H9 (cell line): ENCODE measurements at regions not wholly inside any gene's neighbourhood (a gene's known extent, or its start where the extent isn't known, plus 50 kb on each side); places are given as distances from the start of the nearest gene placed in this dataset.

ENCODE experiments used
- DNase-seq: peaks from one replicate; pipeline ENCODE4 v3.0.0-alpha.2; 2017
- H2AFZ ChIP-seq: one replicate; pipeline ENCODE4 v1.6.1; 2013; ENCODE audit warnings: mild to moderate bottlenecking, low read length, control low read depth, moderate library complexity
- H2AK5ac ChIP-seq: 2 replicates; pipeline ENCODE4 v1.6.1; 2013; ENCODE audit warnings: low read length, control low read depth, mixed read lengths; ENCODE audit not compliant: insufficient read length
- H2BK120ac ChIP-seq: one replicate; pipeline ENCODE4 v1.6.1; 2013; ENCODE audit warnings: low read depth, mild to moderate bottlenecking, low read length, control low read depth, inconsistent platforms; ENCODE audit not compliant: poor library complexity, severe bottlenecking
- H2BK12ac ChIP-seq: 2 replicates; pipeline ENCODE4 v1.6.1; 2013; ENCODE audit warnings: low read length, control low read depth, mixed read lengths, low read depth; ENCODE audit not compliant: insufficient read length
- H2BK15ac ChIP-seq: 2 replicates; pipeline ENCODE4 v1.6.1; 2013; ENCODE audit warnings: low read depth, low read length, control low read depth
- H2BK20ac ChIP-seq: one replicate; pipeline ENCODE4 v1.6.1; 2013; ENCODE audit warnings: low read depth, mild to moderate bottlenecking, low read length, control low read depth, inconsistent platforms; ENCODE audit not compliant: poor library complexity, severe bottlenecking
- H2BK5ac ChIP-seq: 2 replicates; pipeline ENCODE4 v1.6.1; 2013; ENCODE audit warnings: low read length, control low read depth, mixed read lengths; ENCODE audit not compliant: insufficient read length
- H3K14ac ChIP-seq: 2 replicates; pipeline ENCODE4 v1.6.1; 2013; ENCODE audit warnings: low read length, control low read depth; ENCODE audit not compliant: insufficient read depth
- H3K18ac ChIP-seq: 2 replicates; pipeline ENCODE4 v1.6.1; 2013; ENCODE audit warnings: low read depth, mild to moderate bottlenecking, mixed read lengths, low read length, control low read depth; ENCODE audit not compliant: insufficient read length
- H3K23ac ChIP-seq: 2 replicates; pipeline ENCODE4 v1.6.1; 2013; ENCODE audit warnings: low read length, control low read depth, mixed read lengths, low read depth; ENCODE audit not compliant: insufficient read length
- H3K23me2 ChIP-seq: 2 replicates; pipeline ENCODE4 v1.6.1; 2013; ENCODE audit warnings: low read depth, mild to moderate bottlenecking, mixed read lengths, low read length, control low read depth; ENCODE audit not compliant: insufficient read length, poor library complexity, severe bottlenecking
- H3K27ac ChIP-seq: 2 replicates; pipeline ENCODE4 v1.5.1; 2013; ENCODE audit warnings: low read length, control low read depth, mixed read lengths, low read depth; ENCODE audit not compliant: insufficient read length
- H3K27me3 ChIP-seq: 2 replicates; pipeline ENCODE4 v1.6.1; 2013; ENCODE audit warnings: low read length, control low read depth, inconsistent platforms; ENCODE audit not compliant: insufficient read depth
- H3K4ac ChIP-seq: 2 replicates; pipeline ENCODE4 v1.6.1; 2013; ENCODE audit warnings: low read depth, mild to moderate bottlenecking, control low read depth, inconsistent platforms, low read length, moderate library complexity
- H3K4me1 ChIP-seq: 2 replicates; pipeline ENCODE4 v1.6.1; 2013; ENCODE audit warnings: low read length, control low read depth, inconsistent platforms; ENCODE audit not compliant: insufficient read depth
- H3K4me2 ChIP-seq: 2 replicates; pipeline ENCODE4 v1.6.1; 2013; ENCODE audit warnings: low read length, control low read depth, mixed read lengths; ENCODE audit not compliant: insufficient read length, insufficient read depth
- H3K56ac ChIP-seq: 2 replicates; pipeline ENCODE4 v1.6.1; 2013; ENCODE audit warnings: low read depth, mild to moderate bottlenecking, mixed read lengths, low read length, control low read depth; ENCODE audit not compliant: insufficient read length
- H3K79me1 ChIP-seq: 2 replicates; pipeline ENCODE4 v1.6.1; 2013; ENCODE audit warnings: low read depth, mild to moderate bottlenecking, moderate library complexity, low read length, control low read depth, inconsistent platforms; ENCODE audit not compliant: insufficient read depth, poor library complexity, severe bottlenecking
- H3K79me2 ChIP-seq: 2 replicates; pipeline ENCODE4 v1.6.1; 2013; ENCODE audit warnings: low read length, control low read depth, inconsistent platforms; ENCODE audit not compliant: insufficient read depth
- H3K9ac ChIP-seq: 2 replicates; pipeline ENCODE4 v1.6.1; 2013; ENCODE audit warnings: low read length, control low read depth, mixed read lengths; ENCODE audit not compliant: insufficient read length; ENCODE audit errors: extremely low read depth
- H3K9me3 ChIP-seq: one replicate; pipeline ENCODE4 v1.6.1; 2013; ENCODE audit warnings: low read depth, low read length, inconsistent platforms; ENCODE audit not compliant: control insufficient read depth
- H3T11ph ChIP-seq: one replicate; pipeline ENCODE4 v1.6.1; 2013; ENCODE audit warnings: mild to moderate bottlenecking, low read length, control low read depth, inconsistent platforms
- H4K20me1 ChIP-seq: one replicate; pipeline ENCODE4 v1.6.1; 2013; ENCODE audit not compliant: control insufficient read depth, insufficient read length, insufficient read depth
- H4K5ac ChIP-seq: 2 replicates; pipeline ENCODE4 v1.6.1; 2013; ENCODE audit warnings: low read depth, mild to moderate bottlenecking, mixed read lengths, low read length, control low read depth; ENCODE audit not compliant: insufficient read length
- H4K8ac ChIP-seq: replicated peaks from 2 replicates; pipeline ENCODE4 v1.6.1; 2013; ENCODE audit warnings: low read length, control low read depth, mixed read lengths, low read depth; ENCODE audit not compliant: insufficient read length
- H4K91ac ChIP-seq: 2 replicates; pipeline ENCODE4 v1.6.1; 2013; ENCODE audit warnings: low read depth, mild to moderate bottlenecking, moderate library complexity, mixed read lengths, low read length, control low read depth; ENCODE audit not compliant: insufficient read length
- H3K27ac Mint-ChIP-seq, 3 experiments: 2 replicates in 2 of 3; 3 replicates in 1 of 3; pipeline ENCODE4 v1.8.0; 2020 to 2021; ENCODE audit warnings: mixed read lengths in 3 of 3, mild to moderate bottlenecking in 1 of 3, moderate library complexity in 1 of 3
- H3K27me3 Mint-ChIP-seq: 2 replicates; pipeline ENCODE4 v1.8.0; 2021; ENCODE audit warnings: low read depth, mild to moderate bottlenecking, moderate library complexity, mixed read lengths
- H3K36me3 Mint-ChIP-seq, 3 experiments: 2 replicates in 2 of 3; 3 replicates in 1 of 3; pipeline ENCODE4 v1.8.0; 2020 to 2021; ENCODE audit warnings: low read depth in 3 of 3, mixed read lengths in 3 of 3; ENCODE audit not compliant: insufficient read depth in 1 of 3
- H3K4me1 Mint-ChIP-seq, 2 experiments: 2 replicates each; pipeline ENCODE4 v1.8.0; 2020; ENCODE audit warnings: mixed read lengths in 2 of 2
- H3K4me3 Mint-ChIP-seq, 2 experiments: 2 replicates in 1 of 2; 3 replicates in 1 of 2; pipeline ENCODE4 v1.8.0; 2020 to 2021; ENCODE audit warnings: mild to moderate bottlenecking in 2 of 2, mixed read lengths in 2 of 2, moderate library complexity in 1 of 2
- H3K9me3 Mint-ChIP-seq, 2 experiments: 2 replicates in 1 of 2; 3 replicates in 1 of 2; pipeline ENCODE4 v1.8.0; 2020; ENCODE audit warnings: mild to moderate bottlenecking in 2 of 2, mixed read lengths in 2 of 2, moderate library complexity in 1 of 2
- WGBS: extraction: QIAGEN DNeasy Blood & Tissue Kit; methylation state at CpG from one replicate; pipeline ENCODE4 v1.1.7; 2013; ENCODE audit warnings: missing lambda C conversion rate, low lambda C conversion rate, mixed read lengths; ENCODE audit not compliant: insufficient read length; ENCODE audit errors: extremely low coverage; 5-methylcytosine and 5-hydroxymethylcytosine counted together
- TF ChIP-seq, protein P1 (sequence below): fragments of 200-600 bp; sonication (generic); conservative IDR thresholded peaks from 3 replicates; pipeline ENCODE4 v1.8.0; 2021; ENCODE audit warnings: antibody characterized with exemption, mild to moderate bottlenecking

DNA sequence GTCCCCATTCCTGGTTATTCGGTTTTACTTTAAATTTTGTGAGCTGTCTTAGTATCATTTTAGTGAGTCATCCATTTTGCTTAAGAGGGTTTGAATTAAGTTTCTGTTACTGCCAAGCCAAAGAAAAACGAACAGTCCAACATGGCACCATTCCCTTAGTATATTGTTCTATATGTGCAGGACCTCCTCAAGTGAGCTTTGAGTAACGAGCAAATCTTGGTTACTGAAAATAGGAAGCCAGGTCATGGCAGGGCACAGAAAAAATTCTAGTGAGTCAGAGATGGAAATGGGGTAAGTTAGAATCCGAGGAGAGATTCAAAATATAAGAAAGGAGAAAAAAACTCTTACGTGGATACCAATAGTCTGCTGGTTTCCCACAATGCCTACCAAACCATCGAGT lies 292.9 kb downstream of the BAMBI start:
- H2AK5ac ChIP-seq: no peak overlapping the region

More for the DNA sequence above, 292.9 kb downstream of the BAMBI start:
- H2BK5ac ChIP-seq: no peak overlapping the region
- H3K4me3 Mint-ChIP-seq: no peak overlapping the region
- peaks cover 4% of the 10 kb centered on the region in 2 experiments; a peak in 3 of 5 replicates for H3K9me3 Mint-ChIP-seq
- H2AFZ ChIP-seq: no peak overlapping the region
- no peak for DNase-seq
- no peak overlapping the region for H3K23ac ChIP-seq
- 0 out of 2 replicates have a peak, but pooled peaks cover under 1% of the 10 kb centered on the region for H3K27me3 Mint-ChIP-seq
- H3K27ac Mint-ChIP-seq: no peak overlapping the region
- H4K5ac ChIP-seq: no peak overlapping the region
- no peak overlapping the region for H2BK15ac ChIP-seq
- no peak overlapping the region for H4K91ac ChIP-seq
- 0 out of 7 replicates have a peak, but pooled peaks cover 0 to 1% (median 0%) of the 10 kb centered on the region in 3 experiments for H3K36me3 Mint-ChIP-seq
- no peaks in the 10 kb centered on the region for H4K20me1 ChIP-seq
- TF ChIP-seq, protein P1, sequence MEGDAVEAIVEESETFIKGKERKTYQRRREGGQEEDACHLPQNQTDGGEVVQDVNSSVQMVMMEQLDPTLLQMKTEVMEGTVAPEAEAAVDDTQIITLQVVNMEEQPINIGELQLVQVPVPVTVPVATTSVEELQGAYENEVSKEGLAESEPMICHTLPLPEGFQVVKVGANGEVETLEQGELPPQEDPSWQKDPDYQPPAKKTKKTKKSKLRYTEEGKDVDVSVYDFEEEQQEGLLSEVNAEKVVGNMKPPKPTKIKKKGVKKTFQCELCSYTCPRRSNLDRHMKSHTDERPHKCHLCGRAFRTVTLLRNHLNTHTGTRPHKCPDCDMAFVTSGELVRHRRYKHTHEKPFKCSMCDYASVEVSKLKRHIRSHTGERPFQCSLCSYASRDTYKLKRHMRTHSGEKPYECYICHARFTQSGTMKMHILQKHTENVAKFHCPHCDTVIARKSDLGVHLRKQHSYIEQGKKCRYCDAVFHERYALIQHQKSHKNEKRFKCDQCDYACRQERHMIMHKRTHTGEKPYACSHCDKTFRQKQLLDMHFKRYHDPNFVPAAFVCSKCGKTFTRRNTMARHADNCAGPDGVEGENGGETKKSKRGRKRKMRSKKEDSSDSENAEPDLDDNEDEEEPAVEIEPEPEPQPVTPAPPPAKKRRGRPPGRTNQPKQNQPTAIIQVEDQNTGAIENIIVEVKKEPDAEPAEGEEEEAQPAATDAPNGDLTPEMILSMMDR: no peak
- H3K56ac ChIP-seq: no peak overlapping the region
- H2BK20ac ChIP-seq: no peak overlapping the region
- no peak overlapping the region for H3K4me2 ChIP-seq
- no peak overlapping the region for H3K4ac ChIP-seq
- H3K27ac ChIP-seq: no peak overlapping the region
- H3K4me1 ChIP-seq: no peaks in the 10 kb centered on the region
- no peaks in the 10 kb centered on the region for H3K23me2 ChIP-seq
- H3K79me1 ChIP-seq: no peaks in the 10 kb centered on the region
- peaks cover 8 to 11% of the 10 kb centered on the region in 2 experiments for H3K4me1 Mint-ChIP-seq
- no peaks in the 10 kb centered on the region for H3K79me2 ChIP-seq
- no peak overlapping the region for H3K14ac ChIP-seq
- H3K27me3 ChIP-seq: no peaks in the 10 kb centered on the region
- H3K18ac ChIP-seq: no peak overlapping the region
- H2BK12ac ChIP-seq: no peak overlapping the region
- H3K9me3 ChIP-seq: no peaks in the 10 kb centered on the region
- H4K8ac ChIP-seq: no peak overlapping the region
- no peak overlapping the region for H3K9ac ChIP-seq
- no peak overlapping the region for H3T11ph ChIP-seq
- no peak overlapping the region for H2BK120ac ChIP-seq
- no CpG with 5 or more reads among the region's 6 CpGs for WGBS
